Peyer's patch (tissue), 4 donors: ENCODE measurements at regions not wholly inside any gene's neighbourhood (a gene's known extent, or its start where the extent isn't known, plus 50 kb on each side); places are given as distances from the start of the nearest gene placed in this dataset.

Source experiments
- POLR2A ChIP-seq, 2 donors: fragments of 450-650 bp; IDR thresholded peaks; one replicate each; pipeline ENCODE4 v1.5.1; 2017; ENCODE audit warnings: antibody characterized with exemption in 2 of 2, mild to moderate bottlenecking in 2 of 2, moderate library complexity in 2 of 2
- TF ChIP-seq, protein P1 (sequence below), 6 experiments: fragments of 450-650 bp in 4 of 6; fragments of 200-600 bp in 2 of 6; sonication (generic) in 1 of 6; IDR thresholded peaks; one replicate each; pipeline ENCODE4 v1.5.1; 2017 to 2019; ENCODE audit warnings: antibody characterized with exemption in 6 of 6, mild to moderate bottlenecking in 3 of 6, moderate library complexity in 1 of 6

- TF ChIP-seq, protein P1, sequence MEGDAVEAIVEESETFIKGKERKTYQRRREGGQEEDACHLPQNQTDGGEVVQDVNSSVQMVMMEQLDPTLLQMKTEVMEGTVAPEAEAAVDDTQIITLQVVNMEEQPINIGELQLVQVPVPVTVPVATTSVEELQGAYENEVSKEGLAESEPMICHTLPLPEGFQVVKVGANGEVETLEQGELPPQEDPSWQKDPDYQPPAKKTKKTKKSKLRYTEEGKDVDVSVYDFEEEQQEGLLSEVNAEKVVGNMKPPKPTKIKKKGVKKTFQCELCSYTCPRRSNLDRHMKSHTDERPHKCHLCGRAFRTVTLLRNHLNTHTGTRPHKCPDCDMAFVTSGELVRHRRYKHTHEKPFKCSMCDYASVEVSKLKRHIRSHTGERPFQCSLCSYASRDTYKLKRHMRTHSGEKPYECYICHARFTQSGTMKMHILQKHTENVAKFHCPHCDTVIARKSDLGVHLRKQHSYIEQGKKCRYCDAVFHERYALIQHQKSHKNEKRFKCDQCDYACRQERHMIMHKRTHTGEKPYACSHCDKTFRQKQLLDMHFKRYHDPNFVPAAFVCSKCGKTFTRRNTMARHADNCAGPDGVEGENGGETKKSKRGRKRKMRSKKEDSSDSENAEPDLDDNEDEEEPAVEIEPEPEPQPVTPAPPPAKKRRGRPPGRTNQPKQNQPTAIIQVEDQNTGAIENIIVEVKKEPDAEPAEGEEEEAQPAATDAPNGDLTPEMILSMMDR (IDR thresholded peaks at IDR 0.05) = no peak
- no peak for TF ChIP-seq POLR2A (IDR thresholded peaks at IDR 0.05)
Measured at GRCh38 chr4:184320631-184321030, 103.0 kb upstream of the ENPP6 start.
